PC-3 (cell line): ENCODE measurements at regions not wholly inside any gene's neighbourhood (a gene's known extent, or its start where the extent isn't known, plus 50 kb on each side); places are given as distances from the start of the nearest gene placed in this dataset.

Source experiments
- ATAC-seq: fragments of 200-7000 bp; cut with Tn5 transposase; 2 replicates; pipeline ENCODE4 v1.9.1; 2020; ENCODE audit warnings: mild to moderate bottlenecking, moderate library complexity
- BruUV-seq: library from RNA; stranded (reverse); fragments of 400-500 nt; replicated peaks from 2 replicates; lab custom pipeline; 2021; lab: Mats Ljungman, UMichigan
- CTCF ChIA-PET: fragments of 300-600 bp; sonication (Branson Sonifier 250); formaldehyde crosslinking; loops from one replicate; lab custom pipeline; 2022; ENCODE audit warnings: antibody characterized with exemption; lab: Charles Lee
- POLR2A ChIA-PET: fragments of 300-600 bp; sonication (Branson Sonifier 250); formaldehyde crosslinking; loops from one replicate; lab custom pipeline; 2022; ENCODE audit warnings: antibody characterized with exemption; ENCODE audit not compliant: unreplicated experiment; lab: Charles Lee
- DNase-seq: peaks from one replicate; pipeline ENCODE4 v3.0.0-alpha.2; 2015
- H2AFZ ChIP-seq: fragments of 300-600 bp; sonication (generic); 2 replicates; pipeline ENCODE4 v1.6.0; 2016; ENCODE audit warnings: antibody characterized with exemption, low read length
- H3F3A ChIP-seq: fragments of 300-600 bp; sonication (generic); one replicate; pipeline ENCODE4 v1.6.0; 2017; ENCODE audit warnings: antibody characterized with exemption, low read length, control low read depth, mild to moderate bottlenecking; ENCODE audit not compliant: unreplicated experiment
- H3K27ac ChIP-seq: fragments of 300-600 bp; sonication (generic); 2 replicates; pipeline ENCODE4 v1.5.1; 2016; ENCODE audit warnings: mild to moderate bottlenecking, low read length
- H3K27me3 ChIP-seq: fragments of 300-600 bp; sonication (generic); 2 replicates; pipeline ENCODE4 v1.6.1; 2016; ENCODE audit warnings: low read length, mixed read lengths
- H3K36me3 ChIP-seq: fragments of 300-600 bp; sonication (generic); 2 replicates; pipeline ENCODE4 v1.6.1; 2016; ENCODE audit warnings: low read depth, mixed run types, low read length, mixed read lengths
- H3K4me1 ChIP-seq: fragments of 300-600 bp; sonication (generic); 2 replicates; pipeline ENCODE4 v1.5.1; 2016; ENCODE audit warnings: low read length; ENCODE audit not compliant: insufficient read depth
- H3K4me2 ChIP-seq: fragments of 300-600 bp; sonication (generic); 2 replicates; pipeline ENCODE4 v1.6.0; 2016; ENCODE audit warnings: low read length
- H3K4me3 ChIP-seq: fragments of 300-600 bp; sonication (generic); 2 replicates; pipeline ENCODE4 v1.5.1; 2016; ENCODE audit warnings: mild to moderate bottlenecking, low read length, mixed read lengths
- H3K79me2 ChIP-seq: fragments of 300-600 bp; sonication (generic); 2 replicates; pipeline ENCODE4 v1.6.1; 2017; ENCODE audit warnings: low read length, mixed read lengths
- H3K9ac ChIP-seq: fragments of 300-600 bp; sonication (generic); 2 replicates; pipeline ENCODE4 v1.6.0; 2016; ENCODE audit warnings: mild to moderate bottlenecking, low read length
- H3K9me2 ChIP-seq: fragments of 300-600 bp; sonication (generic); replicated peaks from 2 replicates; pipeline ENCODE4 v1.6.1; 2016; ENCODE audit warnings: mixed run types, low read length, mixed read lengths
- H3K9me3 ChIP-seq: fragments of 300-600 bp; sonication (generic); 2 replicates; pipeline ENCODE4 v1.6.1; 2016; ENCODE audit warnings: low read length, mixed read lengths
- H4K20me1 ChIP-seq: fragments of 300-600 bp; sonication (generic); 2 replicates; pipeline ENCODE4 v1.6.1; 2016; ENCODE audit warnings: low read length, mixed read lengths
- EZH2 ChIP-seq: fragments of 300-600 bp; sonication (generic); IDR thresholded peaks from one replicate; pipeline ENCODE4 v1.6.1; 2017; ENCODE audit warnings: antibody characterized with exemption, mild to moderate bottlenecking, low read length; ENCODE audit not compliant: unreplicated experiment
- EZH2phosphoT487 ChIP-seq: fragments of 300-600 bp; sonication (generic); IDR thresholded peaks from 2 replicates; pipeline ENCODE4 v1.6.1; 2018; ENCODE audit warnings: mild to moderate bottlenecking, antibody characterized with exemption, low read length, borderline replicate concordance
- intact Hi-C: fragments of 100-400 bp; cut with micrococcal nuclease; formaldehyde crosslinking; loops from 2 replicates; pipeline ENCODE4 v1.9.0; 2023
- TF ChIP-seq, protein P1 (sequence below): fragments of 300-600 bp; sonication (generic); conservative IDR thresholded peaks from 2 replicates; pipeline ENCODE4 v1.5.1; 2017; ENCODE audit warnings: antibody characterized with exemption, low read depth, mild to moderate bottlenecking, low read length

DNA sequence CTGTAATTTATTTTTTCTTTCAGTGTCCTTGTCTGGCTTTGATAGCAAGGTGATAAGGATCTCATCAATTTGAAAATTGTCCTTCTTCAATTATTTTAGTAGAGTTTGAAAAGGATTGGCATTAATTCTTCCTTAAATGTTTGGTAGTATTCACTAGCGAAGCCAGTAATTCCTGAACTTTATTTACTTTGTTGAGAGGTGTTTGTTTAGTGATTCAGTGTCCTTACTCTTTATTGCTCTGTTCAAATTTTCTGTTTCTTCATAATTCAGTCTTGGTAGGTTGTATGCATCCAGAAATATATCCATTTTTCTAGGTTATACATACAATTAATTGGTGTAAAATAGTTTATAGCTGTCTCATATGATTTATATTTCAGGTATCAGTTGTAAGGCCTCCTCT is 676.7 kb upstream of the POU3F3 start:
- ChIA-PET POLR2A (no interaction called here), CTCF (no interaction called here)
- 0 out of 2 replicates have a peak, but pooled peaks have one; percentile 13 for ATAC-seq
- no peak overlapping the region for H2AFZ ChIP-seq
- no peak overlapping the region for H3K4me3 ChIP-seq
- intact Hi-C loops: no loop called here
- no peak overlapping the region for H3K9ac ChIP-seq
- no peak for TF ChIP-seq EZH2phosphoT487
- TF ChIP-seq, protein P1, sequence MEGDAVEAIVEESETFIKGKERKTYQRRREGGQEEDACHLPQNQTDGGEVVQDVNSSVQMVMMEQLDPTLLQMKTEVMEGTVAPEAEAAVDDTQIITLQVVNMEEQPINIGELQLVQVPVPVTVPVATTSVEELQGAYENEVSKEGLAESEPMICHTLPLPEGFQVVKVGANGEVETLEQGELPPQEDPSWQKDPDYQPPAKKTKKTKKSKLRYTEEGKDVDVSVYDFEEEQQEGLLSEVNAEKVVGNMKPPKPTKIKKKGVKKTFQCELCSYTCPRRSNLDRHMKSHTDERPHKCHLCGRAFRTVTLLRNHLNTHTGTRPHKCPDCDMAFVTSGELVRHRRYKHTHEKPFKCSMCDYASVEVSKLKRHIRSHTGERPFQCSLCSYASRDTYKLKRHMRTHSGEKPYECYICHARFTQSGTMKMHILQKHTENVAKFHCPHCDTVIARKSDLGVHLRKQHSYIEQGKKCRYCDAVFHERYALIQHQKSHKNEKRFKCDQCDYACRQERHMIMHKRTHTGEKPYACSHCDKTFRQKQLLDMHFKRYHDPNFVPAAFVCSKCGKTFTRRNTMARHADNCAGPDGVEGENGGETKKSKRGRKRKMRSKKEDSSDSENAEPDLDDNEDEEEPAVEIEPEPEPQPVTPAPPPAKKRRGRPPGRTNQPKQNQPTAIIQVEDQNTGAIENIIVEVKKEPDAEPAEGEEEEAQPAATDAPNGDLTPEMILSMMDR: no peak
- TF ChIP-seq EZH2: no peak
- no peaks in the 10 kb centered on the region; the same call in 1 of the 2 replicates for H3K4me1 ChIP-seq
- DNase-seq: peak; percentile 38
- H3K4me2 ChIP-seq: no peak overlapping the region
- no peak overlapping the region for H3K27ac ChIP-seq
- H3K9me2 ChIP-seq: no peaks in the 10 kb centered on the region
- no peaks in the 10 kb centered on the region for H3F3A ChIP-seq
- H3K79me2 ChIP-seq: no peaks in the 10 kb centered on the region
- H3K9me3 ChIP-seq: 0 out of 2 replicates have a peak, but pooled peaks cover 11% of the 10 kb centered on the region
- no peaks in the 10 kb centered on the region for H3K36me3 ChIP-seq
- H4K20me1 ChIP-seq: no peaks in the 10 kb centered on the region
- no peaks in the 10 kb centered on the region for H3K27me3 ChIP-seq
- BruUV-seq: no TSS peak

- H2AFZ ChIP-seq: no peak overlapping the region
- no peaks in the 10 kb centered on the region for H3K36me3 ChIP-seq
- no peak overlapping the region for H3K4me2 ChIP-seq
- H3K9ac ChIP-seq: no peak overlapping the region
- no peaks in the 10 kb centered on the region for H3K79me2 ChIP-seq
- no TSS peak for BruUV-seq
- H3K27me3 ChIP-seq: no peaks in the 10 kb centered on the region
- no peaks in the 10 kb centered on the region for H3F3A ChIP-seq
- no peak overlapping the region for H3K27ac ChIP-seq
- no peaks in the 10 kb centered on the region for H3K9me2 ChIP-seq
- TF ChIP-seq EZH2phosphoT487: no peak
- TF ChIP-seq, protein P1: no peak
- TF ChIP-seq EZH2: no peak
- H3K4me3 ChIP-seq: no peak overlapping the region
- 0 out of 2 replicates have a peak, but pooled peaks cover 11% of the 10 kb centered on the region for H3K9me3 ChIP-seq
- ChIA-PET POLR2A (no interaction called here), CTCF (no interaction called here)
- ATAC-seq (no peak), DNase-seq (no peak)
- H3K4me1 ChIP-seq: no peaks in the 10 kb centered on the region; the same call in 1 of the 2 replicates
- H4K20me1 ChIP-seq: no peaks in the 10 kb centered on the region
- intact Hi-C loops: no loop called here
These were observed 674.3 kb upstream of the POU3F3 start for GRCh38 chr2:104179644-104180043.

DNA sequence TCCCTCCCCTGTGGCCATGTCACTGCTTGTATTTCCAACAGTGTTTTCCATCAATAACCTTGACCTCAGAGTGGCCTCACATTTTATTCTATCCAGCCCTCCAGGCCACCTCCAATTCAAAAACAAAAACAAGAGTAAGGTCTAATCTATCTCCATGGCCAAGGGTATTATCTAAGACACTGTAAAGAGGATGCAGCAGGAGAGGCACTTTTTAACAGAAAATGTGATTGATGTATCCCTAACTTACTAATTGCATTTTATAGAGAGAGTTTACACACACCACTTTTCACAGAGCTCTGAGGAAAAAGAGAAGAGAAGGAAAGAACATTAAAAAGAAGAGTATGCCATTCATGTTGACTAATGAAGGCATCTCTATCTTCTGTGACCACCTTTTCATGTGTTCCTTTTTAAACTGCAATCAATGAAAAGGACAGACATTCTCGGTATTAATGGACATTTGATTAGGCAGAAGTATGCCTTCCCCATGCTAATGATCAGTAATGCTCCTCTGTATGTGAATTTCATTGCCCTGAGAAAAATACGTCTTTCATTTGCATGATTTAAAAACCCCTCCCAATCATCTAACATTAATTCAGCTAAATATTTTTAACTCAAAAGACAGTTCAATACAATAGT is 653.3 kb upstream of the POU3F3 start:
- ChIA-PET POLR2A (no interaction called here), CTCF (no interaction called here)
- Histone ChIP-seq H3K36me3 (no peaks in the 10 kb centered on the region), H3K79me2 (no peaks in the 10 kb centered on the region), H4K20me1 (no peaks in the 10 kb centered on the region), H3K9me3 (no peaks in the 10 kb centered on the region), H3F3A (no peaks in the 10 kb centered on the region), H3K9me2 (no peaks in the 10 kb centered on the region), H2AFZ (no peak overlapping the region), H3K27me3 (no peaks in the 10 kb centered on the region), H3K4me1 (no peaks in the 10 kb centered on the region), H3K9ac (no peak overlapping the region), H3K4me3 (no peak overlapping the region), H3K27ac (no peak overlapping the region), H3K4me2 (no peak overlapping the region)
- TF ChIP-seq, protein P1: no peak
- TF ChIP-seq EZH2phosphoT487 (no peak), EZH2 (no peak)
- BruUV-seq: no TSS peak
- no peak for ATAC-seq
- intact Hi-C loops: no loop called here
- no peak for DNase-seq
